ENCODE measurements at regions not wholly inside any gene's neighbourhood (a gene's known extent, or its start where the extent isn't known, plus 50 kb on each side); places are given as distances from the start of the nearest gene placed in this dataset.
A peak's percentile ranks its signal among the peaks of the same experiment; 100 is the strongest.

DNA sequence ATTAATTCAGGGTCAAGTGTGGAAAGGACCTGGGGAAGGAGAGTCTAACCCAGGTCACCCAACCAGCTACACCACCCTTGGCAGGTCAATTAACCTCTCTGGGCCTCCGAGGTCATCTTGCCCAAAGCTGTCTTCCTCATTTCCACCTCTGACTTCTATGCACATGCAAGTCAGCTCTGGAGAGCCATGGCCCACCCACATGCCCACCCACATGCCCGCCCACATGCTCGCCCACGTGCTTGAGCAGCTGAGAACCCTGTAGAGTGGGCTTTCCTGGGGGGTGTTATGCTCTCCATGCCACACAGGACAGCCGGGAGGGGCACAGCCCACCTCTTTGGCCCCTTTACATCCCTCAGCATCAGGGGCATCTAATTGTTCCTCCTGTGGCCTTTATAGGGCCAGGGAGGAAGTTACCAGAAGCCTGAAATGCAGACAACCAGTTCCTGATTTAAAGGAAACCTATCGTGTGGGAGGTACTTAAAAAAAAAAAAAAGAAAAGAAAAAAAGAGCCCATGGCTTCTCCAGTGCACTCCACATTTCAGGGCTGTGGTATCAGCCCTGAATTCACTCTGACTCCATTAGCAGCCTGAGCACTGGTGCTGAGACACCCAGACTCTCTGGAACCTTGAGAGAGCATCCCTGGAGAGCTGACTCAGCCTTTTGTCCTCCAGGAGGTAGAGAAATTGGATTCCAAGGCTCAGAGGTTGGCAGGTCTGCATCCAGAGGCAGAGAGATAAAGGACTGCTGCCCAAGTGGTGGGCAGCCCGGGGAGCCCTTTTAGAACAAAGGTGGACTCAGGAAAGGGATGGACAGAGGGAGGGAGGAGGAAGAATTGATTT lies 176.2 kb upstream of the ZMIZ1 start:
- DNase-seq, result peak; percentile 45 to 75 (median 67)

DNA sequence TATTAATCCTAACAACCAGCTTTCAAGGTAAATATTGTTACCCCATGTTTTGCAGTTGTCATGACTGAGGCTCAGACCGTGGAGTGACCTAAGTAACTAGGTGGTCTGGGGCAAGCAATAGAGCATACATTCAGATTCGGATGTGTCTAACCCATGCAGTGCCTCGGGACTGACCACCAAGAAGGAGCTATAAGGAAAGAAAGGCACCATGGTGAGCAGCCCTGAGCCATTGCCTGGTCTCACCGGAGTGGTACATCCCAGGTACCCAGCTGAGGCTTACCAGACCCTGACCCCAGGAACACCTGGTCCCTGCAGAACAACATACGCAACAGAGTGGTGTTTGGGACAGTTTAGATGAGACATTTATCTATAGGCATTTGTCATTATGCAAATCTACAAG lies 175.5 kb upstream of the ZMIZ1 start:
- no peak for DNase-seq

DNA sequence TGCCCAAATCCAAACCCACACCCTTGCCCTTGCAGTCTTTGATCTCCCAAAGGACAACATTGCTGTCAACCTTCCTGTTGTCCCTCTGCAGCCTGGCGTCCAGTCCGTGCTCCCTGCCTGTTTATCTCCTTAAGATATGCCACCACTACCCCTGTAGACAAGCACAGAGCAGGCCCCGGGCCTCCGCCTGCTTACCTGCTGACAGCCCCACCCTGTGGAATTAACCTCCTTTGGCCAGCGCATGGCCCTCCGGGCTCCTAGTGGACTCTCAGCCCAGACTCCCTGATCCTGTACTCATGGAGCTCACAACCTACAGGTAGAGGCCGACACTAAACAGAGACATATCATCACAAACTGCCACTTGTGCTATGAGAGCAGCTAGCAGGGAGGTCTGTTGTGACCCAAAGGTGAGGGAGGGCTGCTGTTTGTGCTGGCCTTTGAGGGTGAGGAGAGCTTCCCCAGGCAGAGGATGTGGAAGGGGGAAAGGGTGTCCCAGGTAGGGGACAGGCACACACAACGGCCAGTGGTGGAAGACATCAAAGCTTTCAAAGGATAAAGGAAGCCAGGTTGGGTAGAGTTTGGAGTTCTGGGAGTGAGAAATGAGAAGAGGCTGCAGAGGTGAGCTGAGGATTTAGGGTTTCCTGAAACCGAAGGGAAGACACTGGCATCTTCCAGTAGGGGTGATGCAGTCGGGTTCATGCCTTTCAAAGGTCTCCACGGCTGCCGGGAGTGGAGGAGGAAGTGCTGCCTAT lies 174.5 kb upstream of the ZMIZ1 start:
- no peak for DNase-seq

DNA sequence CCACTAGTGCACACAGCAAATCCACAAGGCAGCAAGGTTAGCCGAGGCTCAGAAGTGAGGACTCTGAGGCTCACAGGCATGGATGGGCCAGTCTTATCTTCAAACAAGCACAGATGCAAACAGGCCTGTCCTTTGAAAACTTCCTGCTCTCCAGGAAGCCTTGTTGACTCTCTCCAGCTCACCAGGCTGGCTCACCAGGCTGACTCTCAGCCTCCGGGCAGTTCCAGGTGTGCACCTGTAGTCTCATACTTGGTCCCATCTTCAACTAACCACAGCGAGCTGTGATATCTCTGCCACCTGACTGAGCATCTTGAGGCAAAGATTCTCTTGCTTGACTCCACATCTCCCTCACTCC lies 173.9 kb upstream of the ZMIZ1 start:
- DNase-seq, result no peak

DNA sequence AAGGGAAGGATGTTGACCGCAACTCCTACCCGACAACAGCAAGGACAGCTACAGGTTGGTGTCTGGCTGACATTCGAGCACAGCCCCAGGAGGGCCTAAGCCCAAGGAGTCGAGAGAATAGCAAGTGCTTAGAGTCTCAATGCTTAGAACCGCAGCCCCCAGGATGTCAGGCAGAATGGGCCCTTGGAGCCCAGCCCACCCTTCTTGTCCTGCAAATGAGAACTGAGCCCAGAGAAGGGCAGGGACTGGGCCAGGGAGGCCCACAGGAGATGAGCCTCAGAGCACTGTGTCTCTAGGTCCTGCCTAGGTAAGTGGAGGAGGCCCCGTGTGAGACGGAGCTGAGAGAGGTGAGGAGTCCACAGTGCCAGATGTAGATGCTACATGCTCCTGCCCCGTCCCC lies 173.3 kb upstream of the ZMIZ1 start:
- DNase-seq, result no peak

DNA sequence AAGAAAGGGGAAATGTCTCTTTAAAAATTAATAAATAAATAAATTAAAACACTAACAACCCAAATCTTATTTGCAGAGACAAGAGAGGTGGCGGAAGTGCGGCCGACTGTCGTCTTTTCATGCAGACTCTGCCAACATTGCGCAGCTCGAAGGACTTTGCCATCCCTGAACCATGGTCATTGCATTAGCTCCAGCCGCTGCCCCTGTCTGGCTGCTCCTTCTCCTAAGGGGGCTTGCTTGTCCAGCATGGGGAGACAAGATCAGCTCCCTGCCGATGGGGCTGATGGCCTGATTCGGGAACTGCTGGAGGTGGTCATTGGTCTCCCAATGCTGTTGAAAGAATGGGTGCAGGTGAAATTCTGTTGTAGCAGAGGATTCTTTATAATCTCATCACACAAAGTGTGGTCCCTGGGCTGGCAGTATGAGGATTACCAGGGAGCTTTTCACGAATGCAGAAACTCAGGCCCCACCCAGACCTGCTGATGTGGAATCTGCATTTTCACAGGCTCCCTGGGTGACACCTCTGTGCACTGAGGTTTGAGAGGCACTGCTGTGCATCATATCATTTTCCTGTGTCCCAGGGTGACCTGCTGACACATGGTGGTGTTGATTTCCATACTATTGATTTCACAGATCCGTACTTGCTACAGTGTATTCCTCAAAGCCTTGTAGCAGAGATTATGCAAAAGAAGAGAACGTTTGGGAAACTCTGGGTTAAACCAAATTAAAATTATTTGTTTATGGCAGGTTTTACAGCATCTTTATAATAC lies 172.4 kb upstream of the ZMIZ1 start:
- no peak for DNase-seq

DNA sequence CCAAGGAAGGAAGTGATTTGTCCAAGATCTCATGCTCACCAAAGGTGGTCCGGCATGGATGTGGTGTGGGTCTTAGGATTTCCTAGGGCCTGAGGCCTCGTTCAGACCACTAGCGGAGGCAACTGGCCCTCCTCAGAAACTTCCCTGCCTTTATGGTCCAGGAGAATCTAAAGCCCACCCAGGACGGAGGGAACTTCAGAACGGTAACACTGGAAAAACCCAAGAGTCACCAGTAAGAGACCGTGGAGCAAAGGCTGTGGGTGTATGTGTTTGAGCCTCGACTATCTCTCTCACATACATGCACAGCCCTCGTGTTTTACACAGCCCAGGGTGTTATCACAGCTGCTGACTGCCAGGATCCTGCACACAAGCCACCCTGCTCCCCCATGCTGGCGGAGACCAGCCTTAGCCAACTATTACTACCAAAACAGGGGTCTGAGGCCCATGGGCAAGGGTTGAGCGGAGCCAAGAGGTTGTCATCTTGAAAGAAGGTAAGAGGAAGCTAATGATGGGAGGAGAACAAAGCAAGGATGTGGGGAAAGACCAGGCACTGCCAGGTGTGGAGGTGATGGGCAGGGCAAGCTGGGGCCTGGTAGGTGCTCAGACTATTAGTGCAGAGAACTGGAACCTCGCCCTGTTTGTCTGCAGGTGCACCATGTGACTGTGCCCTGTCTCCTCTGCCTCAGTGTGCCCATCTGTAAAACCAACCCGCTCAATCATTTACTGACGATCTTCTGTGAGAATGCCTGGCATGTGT lies 170.2 kb upstream of the ZMIZ1 start:
- DNase-seq, result no peak

DNA sequence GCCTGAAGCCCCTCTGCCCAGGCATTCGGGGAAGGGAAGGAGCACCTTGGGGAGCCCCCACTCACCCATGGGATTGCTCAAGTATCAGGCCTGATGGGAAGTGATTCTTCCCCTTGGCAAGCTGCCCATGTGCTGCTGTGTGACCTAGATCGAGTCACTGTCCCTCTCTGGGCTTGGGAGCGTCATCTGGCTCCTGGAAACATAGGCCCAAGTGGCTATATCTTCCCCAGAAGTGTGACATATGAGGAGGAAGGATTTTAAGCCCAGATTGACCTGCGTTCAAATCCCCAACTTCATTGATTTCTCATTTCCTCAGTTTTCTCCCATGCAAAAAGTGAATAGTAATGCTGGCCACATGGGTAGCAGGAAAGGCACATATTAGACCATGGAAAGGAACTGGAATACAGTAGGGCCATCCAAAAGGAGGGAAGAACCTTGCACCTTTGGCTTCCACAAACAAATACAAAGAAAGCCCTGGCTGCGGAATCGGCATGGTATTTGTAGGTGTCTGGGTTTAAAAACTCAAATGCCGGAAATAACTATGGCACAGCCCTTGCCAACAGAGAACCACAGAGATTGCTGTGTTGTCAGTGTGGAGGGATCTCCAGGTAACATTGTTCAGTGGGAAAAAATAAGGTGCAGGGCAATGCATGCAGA lies 169.5 kb upstream of the ZMIZ1 start:
- no peak for DNase-seq

DNA sequence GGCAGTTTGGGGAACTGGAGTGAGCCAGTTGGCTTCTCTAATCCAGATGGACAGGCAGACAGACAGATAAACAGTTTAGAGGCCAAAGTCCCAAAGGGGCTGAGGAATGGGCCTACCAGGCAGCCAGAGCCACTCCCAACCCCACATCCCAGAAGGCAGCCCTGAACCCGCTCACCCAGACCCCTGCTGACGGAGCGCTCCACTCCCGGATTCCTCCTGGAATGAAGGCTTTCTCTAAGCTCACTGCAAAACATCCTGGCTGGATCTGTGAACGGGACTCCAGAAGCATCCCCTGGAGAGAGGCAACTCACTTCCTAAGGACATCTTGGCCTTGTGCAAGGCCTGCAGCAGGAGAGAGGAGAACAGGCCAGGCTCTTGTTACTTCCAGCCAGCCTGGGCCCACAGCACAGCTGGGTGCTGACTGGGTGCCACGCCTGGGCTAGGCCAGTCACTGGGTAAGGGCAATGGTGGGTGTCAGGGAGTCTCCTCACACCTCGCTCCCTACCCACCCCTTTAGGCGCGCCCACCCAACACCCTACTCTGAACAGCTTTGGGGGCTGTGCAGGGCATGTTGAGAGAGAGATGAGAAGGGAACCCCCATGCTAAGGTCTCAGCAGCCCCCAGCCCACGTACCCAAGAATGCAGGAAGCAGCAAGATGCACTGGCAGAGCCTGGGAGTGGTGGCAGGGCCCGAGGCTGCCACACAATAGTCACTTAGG lies 168.6 kb upstream of the ZMIZ1 start:
- DNase-seq, result no peak

DNA sequence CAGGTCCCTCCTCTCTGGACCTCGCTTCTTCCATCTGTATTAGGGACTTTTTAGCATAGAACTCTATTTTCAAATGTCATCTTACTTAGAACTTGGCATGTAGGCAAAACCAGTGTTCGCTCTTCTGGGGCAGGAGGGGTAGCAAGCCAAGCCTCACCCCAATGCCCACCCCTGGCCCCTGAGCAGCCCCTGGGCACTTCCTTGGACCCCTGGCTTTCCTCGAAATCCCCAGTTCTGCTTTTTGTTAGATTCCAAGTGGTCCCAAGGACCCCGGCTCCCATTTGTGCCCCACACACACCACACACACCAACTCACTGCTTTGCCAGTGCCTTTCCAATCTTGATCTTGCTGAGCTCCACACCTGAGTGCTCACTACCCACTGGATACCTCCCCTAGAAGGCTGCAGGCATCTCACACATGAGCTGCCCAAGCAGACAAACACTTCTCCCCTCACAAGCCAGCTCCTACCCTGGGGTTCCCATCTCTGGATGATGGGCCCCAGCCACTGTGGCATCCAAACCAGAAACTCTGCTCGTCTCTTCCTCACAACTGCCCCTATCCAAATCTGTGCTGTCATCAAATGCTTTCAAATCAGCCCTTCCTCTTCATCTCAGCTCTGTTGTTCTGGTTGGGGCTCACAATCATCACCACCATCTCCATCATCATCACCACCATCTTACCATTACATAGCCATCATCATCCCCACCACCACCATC lies 167.9 kb upstream of the ZMIZ1 start:
- DNase-seq, result no peak

DNA sequence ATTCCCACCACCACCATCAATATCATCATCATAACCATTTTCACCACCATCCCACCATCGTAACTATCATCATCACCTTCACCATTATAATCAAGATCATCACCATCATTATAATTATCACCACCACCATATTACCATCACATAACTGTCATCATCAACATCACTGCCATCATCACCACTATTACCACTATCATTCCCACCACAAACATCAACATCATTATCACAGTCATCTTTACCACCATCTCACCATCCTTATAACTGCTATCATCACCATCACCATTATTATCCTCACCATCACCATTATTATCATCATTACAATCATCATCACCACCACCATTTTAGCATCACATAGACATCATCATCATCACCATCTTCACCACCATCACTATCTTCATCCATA lies 167.1 kb upstream of the ZMIZ1 start:
- DNase-seq, result no peak

DNA sequence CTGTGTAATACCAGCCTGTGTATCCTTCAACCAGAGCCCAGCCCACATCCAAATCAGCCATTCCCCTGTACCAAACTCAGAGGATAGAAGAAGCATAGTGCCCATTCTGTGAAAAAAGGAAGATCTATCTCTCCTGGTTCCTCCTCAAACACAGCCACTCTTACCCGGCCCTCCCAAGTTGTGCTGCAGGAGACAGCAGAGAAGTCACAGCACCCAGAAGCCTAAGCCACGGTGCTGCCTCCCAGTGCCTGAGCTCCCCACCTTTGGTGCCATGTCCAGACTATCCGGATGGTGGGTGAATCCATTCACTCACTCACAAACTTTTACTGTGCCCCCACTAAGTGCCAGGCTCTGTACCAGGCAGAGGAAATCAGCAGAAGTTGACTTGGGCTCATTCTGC lies 166.0 kb upstream of the ZMIZ1 start:
- DNase-seq, result no peak

DNA sequence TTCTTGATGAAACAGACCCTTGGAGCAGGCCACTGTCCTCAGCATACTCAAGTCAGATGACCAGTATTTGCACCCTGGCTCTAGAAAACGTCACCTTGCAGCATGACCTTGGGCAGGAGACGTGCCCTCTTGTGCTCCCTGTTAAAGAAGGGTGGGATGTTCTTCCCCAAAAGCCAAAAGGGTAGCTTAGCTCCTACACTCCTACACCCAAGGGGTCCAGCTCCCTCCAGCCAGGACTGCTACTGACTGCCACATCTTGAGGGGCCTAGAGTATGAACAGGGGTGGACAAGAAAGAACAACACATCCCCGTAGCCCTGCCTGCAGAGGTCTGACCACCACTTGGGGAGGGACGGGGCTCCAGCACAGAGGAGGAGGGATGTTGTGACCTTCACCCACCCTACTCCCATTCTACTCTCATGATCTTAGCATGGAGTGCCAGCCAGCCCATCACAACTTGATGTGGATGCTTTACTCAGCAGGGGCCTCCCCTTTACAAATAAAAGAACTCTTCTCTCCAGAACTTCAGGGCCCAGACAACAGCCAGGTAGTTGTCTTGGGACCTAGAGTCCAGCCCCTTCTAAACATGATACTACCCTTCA lies 165.3 kb upstream of the ZMIZ1 start:
- DNase-seq, result no peak

DNA sequence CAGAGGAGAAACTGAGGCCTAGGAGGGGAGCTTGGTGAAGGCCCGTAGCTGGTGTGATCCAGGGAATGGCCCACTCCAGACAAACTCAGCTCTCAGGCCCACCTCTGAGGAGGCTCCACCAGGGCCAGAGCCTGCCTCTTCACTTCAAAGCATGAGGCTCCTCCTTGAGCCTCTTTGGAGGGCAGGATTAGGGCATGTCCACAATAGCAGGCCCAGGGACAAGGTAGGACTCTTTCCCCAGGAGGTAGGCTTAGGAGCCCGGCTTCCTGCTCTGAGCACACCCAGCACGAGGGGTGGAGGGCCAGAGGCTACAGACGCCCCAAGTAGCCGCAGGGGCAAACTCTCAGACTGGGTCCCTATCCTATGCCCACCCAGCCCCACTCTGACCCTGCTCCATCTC lies 164.6 kb upstream of the ZMIZ1 start:
- no peak for DNase-seq

DNA sequence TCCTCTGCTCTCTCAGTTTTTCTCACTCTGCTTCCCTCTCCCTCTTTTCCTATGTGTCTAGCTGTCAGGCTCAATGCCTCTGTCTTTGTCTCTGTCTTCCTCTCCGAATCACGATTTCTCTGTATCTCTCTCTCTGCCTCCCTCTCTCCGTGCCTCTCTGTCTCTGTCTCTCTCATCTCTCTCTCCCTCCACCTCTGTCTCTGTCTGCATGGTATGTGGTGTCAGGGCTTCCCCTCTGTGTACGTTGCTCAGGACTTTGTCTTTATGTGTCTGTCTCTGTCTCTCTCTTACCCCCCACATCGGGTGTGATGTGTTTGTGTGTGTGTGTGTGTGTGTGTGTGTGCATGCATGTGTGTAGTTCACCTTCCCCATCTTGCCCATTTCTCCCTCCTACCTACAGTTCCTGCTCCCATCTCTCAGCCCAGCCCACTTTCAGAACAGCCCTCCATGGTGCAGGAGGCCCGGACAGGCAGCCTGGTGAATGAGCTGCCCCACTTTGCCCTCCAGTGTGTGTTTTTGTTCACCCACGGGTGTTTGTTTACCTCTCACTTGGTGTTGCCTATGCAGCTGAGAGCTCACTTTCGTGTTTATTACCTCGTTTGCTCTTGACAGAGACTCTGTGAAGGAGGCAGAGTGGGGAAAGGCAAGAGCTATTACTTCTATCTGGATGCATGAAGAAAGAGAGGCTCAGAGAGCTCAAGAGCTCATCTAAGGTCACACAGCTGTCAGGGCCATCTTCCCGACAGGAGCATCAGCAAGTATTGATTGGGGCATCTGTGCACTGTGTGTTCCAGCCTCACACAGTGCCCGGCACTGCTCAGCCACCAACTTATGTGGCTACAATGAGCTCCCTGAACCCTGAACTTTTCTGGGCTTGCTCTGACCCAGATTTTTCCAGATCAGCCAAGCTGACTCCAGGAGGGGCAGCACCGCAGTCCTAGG lies 163.5 kb upstream of the ZMIZ1 start:
- no peak for DNase-seq

DNA sequence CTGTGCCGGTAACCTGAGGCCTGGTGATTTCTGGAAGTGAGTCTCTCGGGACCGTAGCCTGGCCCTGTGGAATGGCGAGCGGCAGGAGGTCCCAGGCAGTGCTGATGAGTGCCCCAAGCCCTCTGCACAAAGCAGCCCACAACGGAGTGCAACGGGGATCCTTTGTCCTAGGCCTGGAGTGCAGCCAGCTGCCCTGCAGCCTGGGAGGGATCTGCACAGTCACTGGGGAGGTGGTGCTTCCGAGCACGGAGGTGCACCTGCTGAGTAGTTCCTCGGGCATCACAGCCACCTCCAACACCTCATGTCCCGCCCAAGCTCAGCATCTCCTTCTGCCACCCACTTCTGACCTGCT lies 162.8 kb upstream of the ZMIZ1 start:
- no peak for DNase-seq

DNA sequence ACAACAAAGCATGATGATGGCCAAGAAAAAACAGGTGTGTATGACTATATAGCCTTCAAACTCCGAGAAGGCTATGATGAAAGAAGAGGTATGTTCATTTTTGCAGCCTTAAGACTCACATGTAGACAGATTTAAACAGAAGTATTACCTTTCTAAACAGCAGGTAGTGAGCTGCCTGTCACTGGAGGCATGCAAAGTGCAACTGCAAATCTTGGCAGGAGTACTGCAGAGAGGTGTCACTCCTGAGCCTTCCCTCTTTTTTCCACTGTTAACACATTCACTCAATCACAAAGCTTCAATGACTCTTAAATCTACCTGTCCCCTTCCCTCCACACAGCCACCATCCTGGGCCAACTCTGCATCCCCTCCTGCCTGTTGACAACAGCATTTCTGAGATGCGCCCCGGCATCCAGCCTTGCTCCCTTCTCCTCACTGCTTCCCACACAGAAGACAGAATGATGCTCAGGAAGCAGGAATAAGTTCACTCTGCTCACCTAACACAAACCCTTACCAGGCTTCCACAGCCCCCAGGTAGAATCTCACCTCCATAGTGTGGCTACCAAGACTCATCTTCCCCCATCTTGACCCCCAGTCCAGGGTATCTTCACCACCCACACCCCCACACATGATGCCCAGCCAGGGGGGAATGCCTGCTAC lies 161.9 kb upstream of the ZMIZ1 start:
- no peak for DNase-seq

DNA sequence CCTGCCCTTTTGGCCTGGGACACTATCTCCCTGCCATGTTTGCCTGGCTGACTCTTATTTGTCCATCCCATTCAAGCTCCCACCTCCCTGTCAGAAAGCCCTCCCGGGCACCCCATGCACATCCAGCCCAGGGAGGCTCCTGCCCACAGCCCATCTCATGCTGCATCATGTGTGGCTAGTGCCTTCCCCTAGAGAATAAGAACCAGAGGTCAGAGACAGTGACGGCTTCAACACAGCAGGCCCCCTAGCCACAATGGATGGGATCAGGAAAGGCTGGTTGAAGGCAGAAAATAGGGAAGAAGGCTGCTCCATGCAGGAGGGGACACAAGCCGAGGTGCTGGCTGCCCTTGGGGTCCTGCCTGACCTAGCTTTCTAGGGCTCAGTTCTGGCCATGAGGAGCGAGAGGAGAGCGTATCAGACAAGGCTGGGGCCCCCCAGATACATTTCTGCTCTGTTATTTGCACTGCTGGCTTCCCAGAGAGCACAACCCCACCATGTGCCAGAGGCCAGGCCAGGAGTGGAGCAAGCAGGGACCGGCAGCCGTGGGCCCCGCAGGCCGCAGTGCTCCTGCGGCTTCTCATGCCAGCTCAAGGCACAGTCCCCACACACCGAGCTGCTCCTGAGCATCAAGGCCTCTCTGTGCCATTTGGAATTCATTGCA lies 161.1 kb upstream of the ZMIZ1 start:
- no peak for DNase-seq

Data from suppressor macrophage (primary cell).